ENCODE measurements at regions not wholly inside any gene's neighbourhood (a gene's known extent, or its start where the extent isn't known, plus 50 kb on each side); places are given as distances from the start of the nearest gene placed in this dataset.

DNA sequence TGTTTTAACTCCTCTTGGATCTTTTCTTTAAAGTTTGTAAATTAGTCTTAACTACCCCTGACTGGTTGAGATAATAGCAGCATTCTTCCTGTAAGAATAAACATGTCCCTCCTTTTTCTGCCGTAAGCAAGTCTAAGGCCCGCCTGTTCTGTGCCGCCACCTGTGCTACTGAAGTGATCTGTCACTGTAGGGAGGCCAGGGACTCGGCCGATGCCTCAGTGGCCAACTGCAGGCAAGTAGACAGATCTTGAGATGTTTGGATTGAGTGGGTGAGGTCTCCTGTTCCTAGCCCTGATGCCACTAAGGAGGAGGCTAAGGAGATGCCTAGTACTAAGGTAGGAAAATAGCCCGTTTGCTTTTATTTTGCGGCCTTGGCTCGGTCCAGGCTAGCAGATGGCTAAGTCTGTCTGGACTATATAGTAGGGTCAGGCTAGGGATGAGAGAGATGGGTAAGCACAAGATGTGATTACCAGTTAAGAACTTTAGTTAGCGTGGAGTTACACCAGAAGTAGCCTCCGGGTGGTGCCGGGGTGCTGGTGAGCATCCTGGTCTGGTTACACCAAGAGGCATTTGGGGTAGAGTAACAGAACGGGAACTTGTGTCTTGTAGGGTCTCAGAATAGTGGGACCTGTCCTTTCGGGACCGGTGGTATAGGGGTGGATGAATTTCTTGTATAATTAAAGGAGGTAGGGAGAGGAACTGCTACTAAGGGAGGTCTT lies 584.2 kb downstream of the SUCLG1 start:
- H3K9me3 Mint-ChIP-seq: peaks cover 25 to 47% (median 34%) of the 10 kb centered on the region in 7 donors
- peaks cover 0 to 13% of the 10 kb centered on the region in 2 donors for H3K36me3 Mint-ChIP-seq
- DNase-seq (no peak), ATAC-seq (ENCODE audit: low read depth in 2 of 2) (no peak)
- no peak overlapping the region for H3K4me3 Mint-ChIP-seq
- no peaks in the 10 kb centered on the region for H3K4me1 Mint-ChIP-seq
- H3K27me3 Mint-ChIP-seq: no peaks in the 10 kb centered on the region
- H3K27ac Mint-ChIP-seq: peak overlapping the region in 1 of 6 donors; percentile 61

GRCh38 chr2:83874066-83874465 lies 585.0 kb downstream of the SUCLG1 start:
- DNase-seq: no peak
- H3K9me3 Mint-ChIP-seq: peaks cover 17 to 41% (median 34%) of the 10 kb centered on the region in 7 donors
- ATAC-seq (ENCODE audit: low read depth in 2 of 2): no peak
- no peaks in the 10 kb centered on the region for H3K4me1 Mint-ChIP-seq
- H3K27me3 Mint-ChIP-seq: no peaks in the 10 kb centered on the region
- no peak overlapping the region for H3K27ac Mint-ChIP-seq
- H3K4me3 Mint-ChIP-seq: no peak overlapping the region
- H3K36me3 Mint-ChIP-seq: peaks cover 0 to 13% of the 10 kb centered on the region in 2 donors

DNA sequence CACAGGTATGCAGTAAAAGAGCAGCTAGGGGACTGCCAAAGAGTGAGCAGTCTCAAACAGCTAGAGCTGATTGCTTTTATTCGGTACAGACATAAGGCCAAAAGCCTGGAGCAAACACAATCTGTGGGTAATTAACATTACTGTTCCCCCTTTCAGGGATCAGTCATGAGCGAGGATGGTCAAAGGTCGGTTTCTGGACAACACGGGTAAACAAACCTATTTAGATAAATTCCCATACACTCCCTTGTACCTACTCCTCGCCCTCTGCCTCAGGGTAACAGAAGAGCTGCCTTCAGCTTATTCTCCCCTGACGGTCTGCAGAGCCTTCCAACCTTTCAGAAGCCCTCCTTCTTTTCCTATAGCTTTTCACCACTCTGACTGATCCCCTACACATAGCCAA lies 586.0 kb downstream of the SUCLG1 start:
- H3K4me3 Mint-ChIP-seq: no peak overlapping the region
- peaks cover 0 to 12% of the 10 kb centered on the region in 2 donors for H3K36me3 Mint-ChIP-seq
- H3K27ac Mint-ChIP-seq: no peak overlapping the region
- no peaks in the 10 kb centered on the region for H3K4me1 Mint-ChIP-seq
- no peaks in the 10 kb centered on the region for H3K27me3 Mint-ChIP-seq
- no peak for DNase-seq
- peaks cover 17 to 40% (median 28%) of the 10 kb centered on the region in 7 donors for H3K9me3 Mint-ChIP-seq
- no peak for ATAC-seq (ENCODE audit: low read depth in 2 of 2)

DNA sequence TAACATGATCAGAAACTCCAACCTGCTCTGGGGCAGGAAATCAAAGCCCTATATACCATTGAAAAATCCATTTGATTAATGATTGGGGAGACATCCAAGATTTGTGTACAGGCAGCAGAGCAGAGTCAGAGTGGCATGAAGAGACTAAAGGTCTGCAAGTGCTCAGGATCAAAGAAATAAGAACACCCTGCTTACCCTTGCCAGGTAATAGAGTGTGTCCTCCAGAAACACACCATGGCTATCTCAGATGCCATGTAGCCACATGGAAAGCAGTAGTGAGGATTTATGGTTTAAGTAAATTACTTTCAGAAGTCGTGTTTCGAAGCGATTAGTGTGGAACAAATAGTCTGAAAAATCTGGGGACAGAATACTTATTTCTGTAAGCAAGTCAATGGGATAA lies 592.9 kb downstream of the SUCLG1 start:
- no peak for DNase-seq
- H3K4me3 Mint-ChIP-seq: no peak overlapping the region
- H3K9me3 Mint-ChIP-seq: peaks cover 0 to 10% (median 1%) of the 10 kb centered on the region in 7 donors
- H3K36me3 Mint-ChIP-seq: no peaks in the 10 kb centered on the region
- no peak overlapping the region for H3K27ac Mint-ChIP-seq
- no peak for ATAC-seq (ENCODE audit: low read depth in 2 of 2)
- H3K4me1 Mint-ChIP-seq: no peaks in the 10 kb centered on the region
- no peaks in the 10 kb centered on the region for H3K27me3 Mint-ChIP-seq

GRCh38 chr2:83862600-83862999 lies 596.5 kb downstream of the SUCLG1 start:
- Mint-ChIP-seq H3K27ac (no peak overlapping the region), H3K4me3 (no peak overlapping the region), H3K27me3 (no peaks in the 10 kb centered on the region), H3K9me3 (peaks cover 0 to 8% (median 2%) of the 10 kb centered on the region in 7 donors), H3K36me3 (no peaks in the 10 kb centered on the region), H3K4me1 (no peaks in the 10 kb centered on the region)
- no peak for ATAC-seq (ENCODE audit: low read depth in 2 of 2)
- DNase-seq: no peak

GRCh38 chr2:83860320-83860719 lies 598.8 kb downstream of the SUCLG1 start:
- ATAC-seq (ENCODE audit: low read depth in 2 of 2): no peak
- peaks cover 0 to 8% (median 0%) of the 10 kb centered on the region in 7 donors for H3K9me3 Mint-ChIP-seq
- H3K27ac Mint-ChIP-seq: no peak overlapping the region
- no peaks in the 10 kb centered on the region for H3K27me3 Mint-ChIP-seq
- H3K4me1 Mint-ChIP-seq: no peaks in the 10 kb centered on the region
- peak overlapping the region in 1 of 8 donors; percentile 17 for H3K4me3 Mint-ChIP-seq
- H3K36me3 Mint-ChIP-seq: no peaks in the 10 kb centered on the region
- no peak for DNase-seq

- no peak for ATAC-seq (ENCODE audit: low read depth in 2 of 2)
- Mint-ChIP-seq H3K27ac (no peak overlapping the region), H3K4me1 (no peaks in the 10 kb centered on the region), H3K36me3 (no peaks in the 10 kb centered on the region), H3K9me3 (peaks cover 0 to 8% (median 0%) of the 10 kb centered on the region in 7 donors), H3K4me3 (no peak overlapping the region), H3K27me3 (no peaks in the 10 kb centered on the region)
- no peak for DNase-seq
These were observed 599.5 kb downstream of the SUCLG1 start for GRCh38 chr2:83859553-83859952.

- peak overlapping the region in 1 of 6 donors; percentile 49 for H3K27ac Mint-ChIP-seq
- H3K4me3 Mint-ChIP-seq: no peak overlapping the region
- no peak for ATAC-seq (ENCODE audit: low read depth in 2 of 2)
- no peaks in the 10 kb centered on the region for H3K4me1 Mint-ChIP-seq
- no peak for DNase-seq
- no peaks in the 10 kb centered on the region for H3K27me3 Mint-ChIP-seq
- H3K9me3 Mint-ChIP-seq: peaks cover 0 to 15% (median 4%) of the 10 kb centered on the region in 7 donors
- H3K36me3 Mint-ChIP-seq: peaks cover 0 to 4% of the 10 kb centered on the region in 2 donors
These were observed 608.0 kb downstream of the SUCLG1 start for GRCh38 chr2:83851066-83851465.

DNA sequence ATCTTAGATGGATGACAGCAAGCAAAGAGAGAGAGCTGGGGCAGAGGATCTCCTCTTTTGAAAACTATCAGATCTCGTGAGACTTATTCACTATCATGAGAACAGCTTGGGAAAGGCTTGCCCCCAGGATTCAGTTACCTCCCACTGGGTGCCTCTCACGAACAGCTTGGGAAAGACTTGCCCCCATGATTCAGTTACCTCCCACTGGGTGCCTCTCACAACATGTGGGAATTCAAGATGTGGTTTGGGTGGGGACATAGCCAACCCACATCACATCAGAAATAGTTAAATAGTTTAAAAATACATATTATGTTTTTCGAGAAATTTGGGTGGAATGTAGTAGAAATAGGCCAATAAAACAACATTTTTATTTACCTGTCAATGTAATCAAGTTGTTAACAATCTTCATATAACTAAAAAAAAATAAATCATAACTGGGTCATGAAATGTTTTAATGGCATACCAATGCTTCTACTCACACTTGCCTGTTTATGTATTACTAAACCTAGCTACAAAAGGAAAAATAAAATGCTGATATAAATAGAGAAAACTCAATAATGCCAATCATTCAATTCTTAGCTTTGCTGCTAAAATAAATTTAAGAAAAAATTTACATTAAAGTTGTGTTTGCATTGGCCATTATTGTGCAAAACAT lies 608.9 kb downstream of the SUCLG1 start:
- Mint-ChIP-seq H3K9me3 (peaks cover 0 to 15% (median 4%) of the 10 kb centered on the region in 7 donors), H3K4me1 (no peaks in the 10 kb centered on the region), H3K36me3 (peaks cover 0 to 4% of the 10 kb centered on the region in 2 donors), H3K27ac (no peak overlapping the region), H3K4me3 (no peak overlapping the region), H3K27me3 (no peaks in the 10 kb centered on the region)
- ATAC-seq (ENCODE audit: low read depth in 2 of 2): no peak
- DNase-seq: no peak

DNA sequence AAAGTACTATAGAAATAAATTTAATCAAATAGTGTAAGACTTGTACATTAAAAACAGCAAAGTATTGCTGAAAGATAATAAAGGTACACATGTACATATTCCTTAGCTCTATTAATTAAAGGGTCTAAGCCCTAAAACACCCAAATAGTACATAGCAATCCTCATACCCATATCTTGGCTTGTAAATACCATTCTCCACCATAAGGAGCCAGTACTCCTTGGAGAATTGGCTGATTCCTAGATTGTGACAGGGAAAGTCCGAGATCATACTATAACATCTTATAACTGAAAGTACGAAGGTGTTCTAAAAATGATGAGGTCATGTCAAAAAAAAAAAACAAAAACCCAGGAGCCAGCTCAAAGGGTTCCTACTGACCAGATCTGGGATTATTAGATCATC lies 614.6 kb downstream of the SUCLG1 start:
- Mint-ChIP-seq H3K4me1 (no peaks in the 10 kb centered on the region), H3K27me3 (no peaks in the 10 kb centered on the region), H3K36me3 (peaks cover 0 to 3% of the 10 kb centered on the region in 2 donors), H3K4me3 (no peak overlapping the region), H3K27ac (no peak overlapping the region), H3K9me3 (peaks cover 0 to 4% (median 0%) of the 10 kb centered on the region in 7 donors)
- ATAC-seq (ENCODE audit: low read depth in 2 of 2): no peak
- no peak for DNase-seq

- Mint-ChIP-seq H3K36me3 (no peaks in the 10 kb centered on the region), H3K4me1 (no peaks in the 10 kb centered on the region), H3K9me3 (peaks cover 0 to 4% (median 0%) of the 10 kb centered on the region in 7 donors), H3K27me3 (no peaks in the 10 kb centered on the region), H3K27ac (no peak overlapping the region), H3K4me3 (no peak overlapping the region)
- no peak for DNase-seq
- no peak for ATAC-seq (ENCODE audit: low read depth in 2 of 2)
These were observed 616.7 kb downstream of the SUCLG1 start for GRCh38 chr2:83842421-83842820.

DNA sequence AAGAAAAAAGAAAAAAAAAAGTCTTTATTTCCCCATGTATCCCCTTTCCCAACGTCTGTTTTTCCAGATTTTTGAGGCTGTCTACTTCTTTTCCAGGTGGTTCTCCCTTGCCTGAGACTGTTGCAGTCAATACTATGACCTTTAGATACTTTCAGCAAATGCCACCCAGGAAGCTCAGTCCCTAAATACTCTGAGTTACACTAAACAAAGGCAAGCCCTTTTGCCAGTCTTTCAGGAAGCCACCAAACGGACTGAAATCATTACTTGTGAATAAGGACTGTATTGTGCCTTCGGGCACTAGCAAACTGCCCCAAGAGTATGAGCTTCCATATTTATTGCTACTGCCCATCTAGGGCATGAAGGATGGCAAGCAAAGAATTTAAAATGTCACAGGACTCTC lies 621.3 kb downstream of the SUCLG1 start:
- Mint-ChIP-seq H3K4me1 (no peaks in the 10 kb centered on the region), H3K27me3 (no peaks in the 10 kb centered on the region), H3K9me3 (peaks cover 0 to 2% (median 0%) of the 10 kb centered on the region in 7 donors), H3K4me3 (no peak overlapping the region), H3K27ac (no peak overlapping the region), H3K36me3 (no peaks in the 10 kb centered on the region)
- ATAC-seq (ENCODE audit: low read depth in 2 of 2) (no peak), DNase-seq (no peak)

GRCh38 chr2:83827618-83828017 lies 631.5 kb downstream of the SUCLG1 start:
- Mint-ChIP-seq H3K27ac (no peak overlapping the region), H3K4me1 (no peaks in the 10 kb centered on the region), H3K4me3 (no peak overlapping the region), H3K36me3 (no peaks in the 10 kb centered on the region), H3K9me3 (peaks cover 0 to 10% (median 1%) of the 10 kb centered on the region in 7 donors), H3K27me3 (no peaks in the 10 kb centered on the region)
- no peak for DNase-seq
- ATAC-seq (ENCODE audit: low read depth in 2 of 2): no peak

DNA sequence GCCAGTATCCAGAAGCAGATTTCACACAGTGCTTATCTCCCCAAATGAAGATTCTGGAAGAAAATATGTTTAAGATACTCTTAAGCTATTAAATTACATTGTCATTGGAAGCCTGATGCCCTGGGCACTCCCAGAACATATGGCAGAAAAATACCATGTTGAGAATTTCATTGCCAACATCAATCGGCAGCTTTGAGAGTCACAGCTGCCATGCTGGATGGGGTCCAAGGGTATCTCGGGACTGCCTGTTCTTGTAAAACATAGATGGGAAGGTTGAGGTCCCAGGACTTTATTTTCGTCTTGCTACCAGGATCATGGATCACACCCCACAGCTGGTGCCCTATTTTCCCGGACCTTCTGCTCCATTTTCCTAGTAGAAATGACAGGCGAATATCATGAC lies 632.5 kb downstream of the SUCLG1 start:
- Mint-ChIP-seq H3K27me3 (no peaks in the 10 kb centered on the region), H3K4me3 (no peak overlapping the region), H3K9me3 (peaks cover 0 to 10% (median 1%) of the 10 kb centered on the region in 7 donors), H3K27ac (no peak overlapping the region), H3K4me1 (no peaks in the 10 kb centered on the region), H3K36me3 (no peaks in the 10 kb centered on the region)
- no peak for DNase-seq
- no peak for ATAC-seq (ENCODE audit: low read depth in 2 of 2)

All from naive B cell (primary cell).